SK-N-SH (cell line): ENCODE measurements at regions not wholly inside any gene's neighbourhood (a gene's known extent, or its start where the extent isn't known, plus 50 kb on each side); places are given as distances from the start of the nearest gene placed in this dataset.
A peak's percentile ranks its signal among the peaks of the same experiment; 100 is the strongest.

ENCODE experiments used
- CTCF ChIA-PET: fragments of 300-600, 350-600 bp; formaldehyde crosslinking; extraction: SDS; loops from one replicate; lab custom pipeline; 2021; lab: Yijun Ruan, JAX
- POLR2A ChIA-PET: fragments of 350-600 bp; sonication (Branson Sonifier 250); formaldehyde crosslinking; extraction: SDS; loops from one replicate; lab custom pipeline; 2020; ENCODE audit warnings: antibody characterized with exemption, inconsistent platforms; lab: Yijun Ruan, JAX
- DNase-seq: peaks from one replicate; pipeline ENCODE4 v3.0.0; 2012
- H2AFZ ChIP-seq: fragments of 200-600 bp; sonication (generic); 2 replicates; pipeline ENCODE4 v1.8.1; 2016; ENCODE audit warnings: antibody characterized with exemption, mild to moderate bottlenecking, low read depth
- H3F3A ChIP-seq: fragments of 200-600 bp; sonication (generic); replicated peaks from 2 replicates; pipeline ENCODE3; 2016; ENCODE audit warnings: antibody characterized with exemption, mild to moderate bottlenecking; ENCODE audit not compliant: insufficient read depth
- H3K27ac ChIP-seq, 2 experiments: fragments of 200-500 bp in 1 of 2; fragments of 200-600 bp in 1 of 2; sonication (Bioruptor generic) in 1 of 2; sonication (generic), shearing (Covaris generic) in 1 of 2; 2 replicates each; pipeline versions ENCODE4 v1.5.1 to v1.6.1; 2014 to 2016; ENCODE audit warnings: low read depth in 2 of 2, inconsistent platforms in 1 of 2, low read length in 1 of 2, mild to moderate bottlenecking in 1 of 2, mixed read lengths in 1 of 2
- H3K27me3 ChIP-seq: fragments of 200-600 bp; sonication (generic), shearing (Covaris generic); 2 replicates; pipeline ENCODE4 v1.6.1; 2016; ENCODE audit warnings: mixed run types; ENCODE audit not compliant: insufficient read depth
- H3K36me3 ChIP-seq, 2 experiments: fragments of 200-500 bp in 1 of 2; fragments of 200-600 bp in 1 of 2; sonication (Bioruptor generic) in 1 of 2; sonication (generic) in 1 of 2; replicated peaks in 1 of 2; 2 replicates each; pipeline versions ENCODE3 to v1.5.1; 2014 to 2016; ENCODE audit warnings: low read length in 1 of 2, mild to moderate bottlenecking in 1 of 2; ENCODE audit not compliant: insufficient read depth in 2 of 2, control insufficient read depth in 1 of 2
- H3K4me1 ChIP-seq, 2 experiments: fragments of 200-500 bp in 1 of 2; fragments of 200-600 bp in 1 of 2; sonication (Bioruptor generic) in 1 of 2; sonication (generic), shearing (Covaris generic) in 1 of 2; 2 replicates each; pipeline versions ENCODE4 v1.5.1 to v1.6.1; 2014 to 2016; ENCODE audit warnings: low read depth in 1 of 2, low read length in 1 of 2, mixed run types in 1 of 2; ENCODE audit not compliant: insufficient read depth in 2 of 2, control insufficient read depth in 1 of 2
- H3K4me2 ChIP-seq: fragments of 200-600 bp; sonication (generic), shearing (Covaris generic); 2 replicates; pipeline ENCODE4 v1.6.1; 2017; ENCODE audit warnings: mixed run types
- H3K4me3 ChIP-seq, 2 experiments: fragments of 200-500 bp in 1 of 2; fragments of 200-600 bp in 1 of 2; sonication (Bioruptor generic) in 1 of 2; sonication (generic), shearing (Covaris generic) in 1 of 2; 2 replicates each; pipeline versions ENCODE4 v1.5.1 to v1.8.1; 2014 to 2016; ENCODE audit warnings: low read depth in 2 of 2, inconsistent platforms in 1 of 2, low read length in 1 of 2, mild to moderate bottlenecking in 1 of 2, mixed read lengths in 1 of 2, moderate library complexity in 1 of 2
- H3K79me2 ChIP-seq: fragments of 200-600 bp; sonication (generic); 2 replicates; pipeline ENCODE4 v1.8.1; 2017; ENCODE audit warnings: mild to moderate bottlenecking; ENCODE audit not compliant: insufficient read depth
- H3K9ac ChIP-seq: fragments of 200-600 bp; sonication (generic); 2 replicates; pipeline ENCODE4 v1.6.1; 2017; ENCODE audit warnings: mixed run types
- H3K9me2 ChIP-seq: fragments of 200-600 bp; sonication (generic); 2 replicates; pipeline ENCODE4 v1.6.1; 2017; ENCODE audit warnings: mixed run types
- H3K9me3 ChIP-seq: fragments of 200-600 bp; sonication (generic); 2 replicates; pipeline ENCODE4 v1.6.1; 2017; ENCODE audit warnings: mixed run types, mild to moderate bottlenecking, moderate library complexity
- H4K20me1 ChIP-seq: fragments of 200-600 bp; sonication (generic); 2 replicates; pipeline ENCODE4 v1.6.1; 2017; ENCODE audit warnings: mild to moderate bottlenecking, mixed run types; ENCODE audit not compliant: insufficient read depth
- EZH2phosphoT487 ChIP-seq: fragments of 200-600 bp; sonication (generic); IDR thresholded peaks from 2 replicates; pipeline ENCODE4 v1.6.1; 2017; ENCODE audit warnings: low read depth, mixed run types, mild to moderate bottlenecking, antibody characterized with exemption, moderate library complexity, borderline replicate concordance
- FOSL2 ChIP-seq: IDR thresholded peaks from 2 replicates; pipeline ENCODE4 v1.4.0; 2012; ENCODE audit warnings: low read depth, mild to moderate bottlenecking, moderate library complexity, borderline replicate concordance
- GABPA ChIP-seq: IDR thresholded peaks from 2 replicates; pipeline ENCODE4 v1.4.0; 2012; ENCODE audit warnings: low read depth, mild to moderate bottlenecking
- MAX ChIP-seq: IDR thresholded peaks from 2 replicates; pipeline ENCODE4 v1.4.0; 2012; ENCODE audit warnings: low read depth
- RAD21 ChIP-seq: IDR thresholded peaks from 2 replicates; pipeline ENCODE4 v1.6.1; 2012; ENCODE audit warnings: mild to moderate bottlenecking, low read length
- SMC3 ChIP-seq: IDR thresholded peaks from 2 replicates; pipeline ENCODE4 v1.6.1; 2012; ENCODE audit warnings: low read depth, low read length, improper control_type of control experiment
- TCF12 ChIP-seq: IDR thresholded peaks from 2 replicates; pipeline ENCODE4 v1.4.0; 2012
- TEAD4 ChIP-seq: IDR thresholded peaks from 2 replicates; pipeline ENCODE4 v1.4.0; 2012; ENCODE audit warnings: mild to moderate bottlenecking, borderline replicate concordance; ENCODE audit not compliant: insufficient read depth
- USF1 ChIP-seq: IDR thresholded peaks from 2 replicates; pipeline ENCODE4 v1.4.0; 2012; ENCODE audit warnings: low read depth, borderline replicate concordance
- YY1 ChIP-seq: IDR thresholded peaks from 2 replicates; pipeline ENCODE4 v1.4.0; 2012; ENCODE audit warnings: low read depth, mild to moderate bottlenecking
- ZBTB33 ChIP-seq: IDR thresholded peaks from 2 replicates; pipeline ENCODE4 v1.4.0; 2012; ENCODE audit warnings: low read depth, borderline replicate concordance
- WGBS: methylation state at CpG from one replicate; pipeline ENCODE4 v1.1.6; 2017; ENCODE audit warnings: low lambda C conversion rate; 5-methylcytosine and 5-hydroxymethylcytosine counted together
- TF ChIP-seq, protein P1 (sequence below): fragments of 200-600 bp; sonication (generic); IDR thresholded peaks from 2 replicates; pipeline ENCODE4 v1.6.1; 2017; ENCODE audit warnings: antibody characterized with exemption, mild to moderate bottlenecking, moderate library complexity
- TF ChIP-seq, protein P2 (sequence below): IDR thresholded peaks from 2 replicates; pipeline ENCODE4; 2012
- TF ChIP-seq, protein P3 (sequence below): fragments of 150-350 bp; IDR thresholded peaks from 2 replicates; pipeline ENCODE4 v1.6.1; 2016; ENCODE audit warnings: mild to moderate bottlenecking, low read depth, low read length

- no peak overlapping the region for H3K4me3 ChIP-seq
- no peaks in the 10 kb centered on the region for H3K36me3 ChIP-seq
- TF ChIP-seq USF1 (no peak), GABPA (no peak), MAX (no peak), RAD21 (peak; percentile 71), SMC3 (peak; percentile 58), FOSL2 (peak; percentile 38; the same call in 1 of the 2 replicates)
- TF ChIP-seq, protein P1, sequence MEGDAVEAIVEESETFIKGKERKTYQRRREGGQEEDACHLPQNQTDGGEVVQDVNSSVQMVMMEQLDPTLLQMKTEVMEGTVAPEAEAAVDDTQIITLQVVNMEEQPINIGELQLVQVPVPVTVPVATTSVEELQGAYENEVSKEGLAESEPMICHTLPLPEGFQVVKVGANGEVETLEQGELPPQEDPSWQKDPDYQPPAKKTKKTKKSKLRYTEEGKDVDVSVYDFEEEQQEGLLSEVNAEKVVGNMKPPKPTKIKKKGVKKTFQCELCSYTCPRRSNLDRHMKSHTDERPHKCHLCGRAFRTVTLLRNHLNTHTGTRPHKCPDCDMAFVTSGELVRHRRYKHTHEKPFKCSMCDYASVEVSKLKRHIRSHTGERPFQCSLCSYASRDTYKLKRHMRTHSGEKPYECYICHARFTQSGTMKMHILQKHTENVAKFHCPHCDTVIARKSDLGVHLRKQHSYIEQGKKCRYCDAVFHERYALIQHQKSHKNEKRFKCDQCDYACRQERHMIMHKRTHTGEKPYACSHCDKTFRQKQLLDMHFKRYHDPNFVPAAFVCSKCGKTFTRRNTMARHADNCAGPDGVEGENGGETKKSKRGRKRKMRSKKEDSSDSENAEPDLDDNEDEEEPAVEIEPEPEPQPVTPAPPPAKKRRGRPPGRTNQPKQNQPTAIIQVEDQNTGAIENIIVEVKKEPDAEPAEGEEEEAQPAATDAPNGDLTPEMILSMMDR = peak; percentile 80
- TF ChIP-seq, protein P2, sequence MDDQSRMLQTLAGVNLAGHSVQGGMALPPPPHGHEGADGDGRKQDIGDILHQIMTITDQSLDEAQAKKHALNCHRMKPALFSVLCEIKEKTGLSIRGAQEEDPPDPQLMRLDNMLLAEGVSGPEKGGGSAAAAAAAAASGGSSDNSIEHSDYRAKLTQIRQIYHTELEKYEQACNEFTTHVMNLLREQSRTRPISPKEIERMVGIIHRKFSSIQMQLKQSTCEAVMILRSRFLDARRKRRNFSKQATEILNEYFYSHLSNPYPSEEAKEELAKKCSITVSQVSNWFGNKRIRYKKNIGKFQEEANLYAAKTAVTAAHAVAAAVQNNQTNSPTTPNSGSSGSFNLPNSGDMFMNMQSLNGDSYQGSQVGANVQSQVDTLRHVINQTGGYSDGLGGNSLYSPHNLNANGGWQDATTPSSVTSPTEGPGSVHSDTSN = 0 out of 2 replicates have a peak, but pooled peaks have one; percentile 9
- TF ChIP-seq, all 33 proteins: peak for 5
- Histone ChIP-seq H2AFZ (peak overlapping the region; percentile 64), H3F3A (peaks cover 12% of the 10 kb centered on the region), H3K4me1 (peaks cover 0 to 9% of the 10 kb centered on the region in 2 experiments; a peak in 2 of 4 replicates), H3K4me2 (0 out of 2 replicates have a peak overlapping the region, but pooled peaks have one; percentile 22), H3K27ac (peak overlapping the region in 1 of 2 experiments; percentile 83; a peak in 3 of 4 replicates), H3K9me2 (no peaks in the 10 kb centered on the region), H3K9me3 (no peaks in the 10 kb centered on the region), H4K20me1 (no peaks in the 10 kb centered on the region), H3K79me2 (no peaks in the 10 kb centered on the region), H3K27me3 (no peaks in the 10 kb centered on the region), H3K9ac (peak overlapping the region; percentile 7; the same call in 1 of the 2 replicates)
- POLR2A ChIA-PET = no interaction called here
- 62% methylated on average over 6 of the region's 6 CpGs for WGBS
- peak; percentile 37 for DNase-seq
- CTCF ChIA-PET = interaction anchor here (0.6 to 2.1 kb wide), 4 partner anchors 25 to 736 kb away, joined by 3 to 5 read pairs (median 4); no protein-coding TSS in a partner anchor
Observed at GRCh38 chr3:104628185-104628789, 738.4 kb upstream of the ALCAM start.

GRCh38 chr3:104629038-104629437 is 737.7 kb upstream of the ALCAM start:
- Histone ChIP-seq H3K27ac (peak overlapping the region; percentile 22 to 83; a peak in 3 of 4 replicates), H4K20me1 (no peaks in the 10 kb centered on the region), H3K4me1 (peaks cover 0 to 9% of the 10 kb centered on the region in 2 experiments; a peak in 2 of 4 replicates), H3K36me3 (no peaks in the 10 kb centered on the region), H3F3A (peaks cover 12% of the 10 kb centered on the region), H2AFZ (peak overlapping the region; percentile 64), H3K9me2 (no peaks in the 10 kb centered on the region), H3K4me3 (no peak overlapping the region), H3K4me2 (peak overlapping the region; percentile 22; the same call in 1 of the 2 replicates), H3K27me3 (no peaks in the 10 kb centered on the region), H3K9ac (peak overlapping the region; percentile 7; the same call in 1 of the 2 replicates), H3K9me3 (no peaks in the 10 kb centered on the region), H3K79me2 (no peaks in the 10 kb centered on the region)
- CTCF ChIA-PET = interaction anchor here (0.6 to 1.6 kb wide), 4 partner anchors 24 to 736 kb away, joined by 3 to 4 read pairs (median 3); no protein-coding TSS in a partner anchor
- no peak for DNase-seq
- 21% methylated on average over 1 of the region's 1 CpG for WGBS
- POLR2A ChIA-PET = no interaction called here
- TF ChIP-seq EZH2phosphoT487 (no peak), TCF12 (peak; percentile 50; the same call in 1 of the 2 replicates), YY1 (no peak), GABPA (no peak), RAD21 (no peak), TEAD4 (0 out of 2 replicates have a peak, but pooled peaks have one; percentile 51), ZBTB33 (no peak)
- TF ChIP-seq, protein P3, sequence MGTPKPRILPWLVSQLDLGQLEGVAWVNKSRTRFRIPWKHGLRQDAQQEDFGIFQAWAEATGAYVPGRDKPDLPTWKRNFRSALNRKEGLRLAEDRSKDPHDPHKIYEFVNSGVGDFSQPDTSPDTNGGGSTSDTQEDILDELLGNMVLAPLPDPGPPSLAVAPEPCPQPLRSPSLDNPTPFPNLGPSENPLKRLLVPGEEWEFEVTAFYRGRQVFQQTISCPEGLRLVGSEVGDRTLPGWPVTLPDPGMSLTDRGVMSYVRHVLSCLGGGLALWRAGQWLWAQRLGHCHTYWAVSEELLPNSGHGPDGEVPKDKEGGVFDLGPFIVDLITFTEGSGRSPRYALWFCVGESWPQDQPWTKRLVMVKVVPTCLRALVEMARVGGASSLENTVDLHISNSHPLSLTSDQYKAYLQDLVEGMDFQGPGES = no peak
- TF ChIP-seq, protein P1 = no peak
